HepG2 (cell line): ENCODE measurements at regions not wholly inside any gene's neighbourhood (a gene's known extent, or its start where the extent isn't known, plus 50 kb on each side); places are given as distances from the start of the nearest gene placed in this dataset.

Experiments
- CBX2 ChIP-seq, 2 experiments: fragments of 200-600 bp in 1 of 2; sonication (generic); formaldehyde crosslinking in 1 of 2; IDR thresholded peaks; 2 replicates each; pipeline versions ENCODE4 v1.7.0 to v1.8.1; 2018 to 2022; ENCODE audit warnings: low read depth in 2 of 2, low read length in 1 of 2, mild to moderate bottlenecking in 1 of 2, missing genetic modification reagents in 1 of 2
- LBX2 ChIP-seq: sonication (generic); formaldehyde crosslinking; IDR thresholded peaks from 2 replicates; pipeline ENCODE4 v1.5.0; 2020; ENCODE audit warnings: missing genetic modification reagents, mild to moderate bottlenecking, borderline replicate concordance
- POLR2A ChIP-seq, 2 experiments: IDR thresholded peaks; 2 replicates each; pipeline ENCODE4 v1.6.1; 2011; ENCODE audit warnings: low read depth in 2 of 2, low read length in 2 of 2, mild to moderate bottlenecking in 1 of 2, moderate library complexity in 1 of 2; ENCODE audit not compliant: insufficient read depth in 1 of 2
- POLR2AphosphoS5 ChIP-seq: IDR thresholded peaks from 2 replicates; pipeline ENCODE4 v1.6.1; 2012; ENCODE audit warnings: low read depth, low read length
- SP140L ChIP-seq: sonication (generic); formaldehyde crosslinking; IDR thresholded peaks from 2 replicates; pipeline ENCODE4 v1.4.0; 2020; ENCODE audit warnings: missing genetic modification reagents, borderline replicate concordance
- SUZ12 ChIP-seq: fragments of 150-350 bp; IDR thresholded peaks from 2 replicates; pipeline ENCODE4 v1.6.1; 2014; ENCODE audit warnings: low read depth, low read length
- ZBTB33 ChIP-seq: sonication (generic); formaldehyde crosslinking; IDR thresholded peaks from 2 replicates; pipeline ENCODE4 v1.4.0; 2020; ENCODE audit warnings: missing genetic modification reagents
- ZNF280D ChIP-seq: sonication (generic); formaldehyde crosslinking; IDR thresholded peaks from 2 replicates; pipeline ENCODE4 v1.5.1; 2020; ENCODE audit warnings: mild to moderate bottlenecking, missing genetic modification reagents
- ZNF292 ChIP-seq: sonication (generic); formaldehyde crosslinking; IDR thresholded peaks from 2 replicates; pipeline ENCODE4 v1.8.1; 2022; ENCODE audit warnings: mild to moderate bottlenecking, low read depth, missing genetic modification reagents, borderline replicate concordance

GRCh38 chr7:119724041-119724792 lies 548.8 kb upstream of the KCND2 start:
- TF ChIP-seq POLR2AphosphoS5 (no peak), CBX2 (IDR thresholded peaks at IDR 0.05; ENCODE audit: low read depth, low read length) (no peak), CBX2 (CRISPR knock-in tag; IDR thresholded peaks at IDR 0.05; ENCODE audit: low read depth) (no peak), SUZ12 (no peak), SP140L (CRISPR knock-in tag) (no peak), POLR2A (IDR thresholded peaks at IDR 0.05; ENCODE audit: insufficient read depth in 1 of 2, low read depth in 2 of 2, low read length in 2 of 2) (no peak), ZNF292 (CRISPR knock-in tag) (no peak), ZNF280D (CRISPR knock-in tag) (no peak), LBX2 (CRISPR knock-in tag) (no peak), ZBTB33 (no peak)
